Panc1 (cell line): ENCODE measurements at regions not wholly inside any gene's neighbourhood (a gene's known extent, or its start where the extent isn't known, plus 50 kb on each side); places are given as distances from the start of the nearest gene placed in this dataset.

ENCODE experiments used
- ATAC-seq: fragments of 200-7000 bp; cut with Tn5 transposase; 2 replicates; pipeline ENCODE4 v1.9.1; 2020; ENCODE audit warnings: mild to moderate bottlenecking, moderate library complexity
- BruUV-seq: library from RNA; stranded (reverse); fragments of 400-500 nt; replicated peaks from 2 replicates; lab custom pipeline; 2021; lab: Mats Ljungman, UMichigan
- CTCF ChIA-PET: fragments of 300-600 bp; sonication (Branson Sonifier 250); formaldehyde crosslinking; loops from one replicate; lab custom pipeline; 2022; ENCODE audit warnings: antibody characterized with exemption; lab: Charles Lee
- POLR2A ChIA-PET: fragments of 300-600 bp; sonication (Branson Sonifier 250); formaldehyde crosslinking; loops from one replicate; lab custom pipeline; 2022; ENCODE audit warnings: antibody characterized with exemption; lab: Charles Lee
- DNase-seq: peaks from one replicate; pipeline ENCODE4 v3.0.0-alpha.2; 2010; ENCODE audit warnings: low read depth, low spot score
- H3K27ac ChIP-seq: 2 replicates; pipeline ENCODE4 v1.5.1; 2011; ENCODE audit warnings: mild to moderate bottlenecking, low read length, inconsistent platforms
- H3K27me3 ChIP-seq: fragments of 200-500 bp; sonication (Bioruptor generic); 2 replicates; pipeline ENCODE4 v1.6.0; 2014; ENCODE audit warnings: low read length, inconsistent platforms; ENCODE audit not compliant: control insufficient read depth, insufficient read depth
- H3K36me3 ChIP-seq: fragments of 200-500 bp; sonication (Bioruptor generic); 2 replicates; pipeline ENCODE4 v1.5.1; 2014; ENCODE audit warnings: inconsistent platforms, mild to moderate bottlenecking, low read length, moderate library complexity; ENCODE audit not compliant: control insufficient read depth, insufficient read depth
- H3K4me1 ChIP-seq: 2 replicates; pipeline ENCODE4 v1.5.1; 2011; ENCODE audit warnings: inconsistent platforms, mild to moderate bottlenecking, low read length, moderate library complexity; ENCODE audit not compliant: control insufficient read depth, insufficient read depth
- H3K4me3 ChIP-seq, 2 experiments: 2 replicates each; pipeline ENCODE4 v1.5.1; 2011 to 2012; ENCODE audit warnings: low read depth in 2 of 2, low read length in 2 of 2, mild to moderate bottlenecking in 2 of 2, inconsistent platforms in 1 of 2, moderate library complexity in 1 of 2
- H3K9me3 ChIP-seq: fragments of 200-500 bp; sonication (Bioruptor generic); 2 replicates; pipeline ENCODE4 v1.5.1; 2014; ENCODE audit warnings: low read depth, mild to moderate bottlenecking, inconsistent platforms, low read length, moderate library complexity; ENCODE audit not compliant: control insufficient read depth, insufficient read depth
- CTCF ChIP-seq: fragments of 450-650 bp; IDR thresholded peaks from 2 replicates; pipeline ENCODE4 v1.5.1; 2017; ENCODE audit warnings: mild to moderate bottlenecking
- POLR2AphosphoS5 ChIP-seq: IDR thresholded peaks from 2 replicates; pipeline ENCODE4 v1.6.1; 2012; ENCODE audit warnings: mild to moderate bottlenecking, low read depth, low read length, moderate library complexity
- REST ChIP-seq, 2 experiments: IDR thresholded peaks; 2 replicates each; pipeline ENCODE4 v1.6.1; 2011 to 2012; ENCODE audit warnings: low read depth in 2 of 2, control low read depth in 1 of 2, low read length in 1 of 2, mild to moderate bottlenecking in 1 of 2, moderate library complexity in 1 of 2; ENCODE audit not compliant: insufficient read depth in 1 of 2
- SIN3A ChIP-seq: IDR thresholded peaks from 2 replicates; pipeline ENCODE4 v1.6.1; 2012; ENCODE audit warnings: low read depth, mild to moderate bottlenecking, low read length, moderate library complexity, borderline replicate concordance; ENCODE audit not compliant: insufficient read depth
- TCF7L2 ChIP-seq: IDR thresholded peaks from 2 replicates; pipeline ENCODE4 v1.6.1; 2011; ENCODE audit warnings: mild to moderate bottlenecking, low read depth, low read length, inconsistent platforms
- in situ Hi-C: cut with HindIII; loops from 2 replicates; pipeline ENCODE4 v1.10.0; 2016; ENCODE audit warnings: low sequenced_read_pairs, low pct_unique_long_range_greater_than_20kb
- intact Hi-C: fragments of 100-400 bp; cut with micrococcal nuclease; formaldehyde crosslinking; loops from one replicate; pipeline ENCODE4 v1.10.0; 2022; ENCODE audit not compliant: unreplicated experiment

- intact Hi-C loops: no loop called here
- POLR2A ChIA-PET: no interaction called here
- CTCF ChIA-PET: no interaction called here
Observed at GRCh38 chr20:19026121-19026878, 186.1 kb upstream of the SLC24A3 start.

More at GRCh38 chr20:19026121-19026878, 186.1 kb upstream of the SLC24A3 start:
- Histone ChIP-seq H3K4me1 (no peaks in the 10 kb centered on the region), H3K9me3 (no peaks in the 10 kb centered on the region), H3K27ac (no peak overlapping the region), H3K4me3 (no peak overlapping the region), H3K27me3 (no peaks in the 10 kb centered on the region; the same call in 1 of the 2 replicates), H3K36me3 (no peaks in the 10 kb centered on the region)
- ATAC-seq (no peak; the same call in 1 of the 2 replicates), DNase-seq (no peak)
- BruUV-seq: no TSS peak
- in situ Hi-C loops: no loop called here
- no peak for TF ChIP-seq TCF7L2
- TF ChIP-seq SIN3A: no peak
- TF ChIP-seq POLR2AphosphoS5: no peak
- no peak for TF ChIP-seq REST (IDR thresholded peaks at IDR 0.05; ENCODE audit: insufficient read depth in 1 of 2, low read depth in 2 of 2, low read length in 1 of 2)
- TF ChIP-seq CTCF: no peak
